Glutamatergic neuron (in vitro differentiated cells): ENCODE measurements at regions not wholly inside any gene's neighbourhood (a gene's known extent, or its start where the extent isn't known, plus 50 kb on each side); places are given as distances from the start of the nearest gene placed in this dataset.

ENCODE experiments used
- DNase-seq: peaks from one replicate; pipeline ENCODE4 v3.0.0; 2022
- H3K27ac Mint-ChIP-seq: one replicate; pipeline ENCODE4 v1.8.0; 2020; ENCODE audit warnings: mild to moderate bottlenecking, mixed read lengths, inconsistent platforms; ENCODE audit not compliant: unreplicated experiment
- H3K27me3 Mint-ChIP-seq: one replicate; pipeline ENCODE4 v1.8.0; 2020; ENCODE audit warnings: mild to moderate bottlenecking, moderate library complexity, mixed read lengths, inconsistent platforms; ENCODE audit not compliant: unreplicated experiment
- H3K36me3 Mint-ChIP-seq: one replicate; pipeline ENCODE4 v1.8.0; 2020; ENCODE audit warnings: mild to moderate bottlenecking, mixed read lengths, inconsistent platforms; ENCODE audit not compliant: unreplicated experiment
- H3K4me1 Mint-ChIP-seq: one replicate; pipeline ENCODE4 v1.8.0; 2020; ENCODE audit warnings: mild to moderate bottlenecking, low read depth, mixed read lengths, inconsistent platforms; ENCODE audit not compliant: unreplicated experiment
- H3K4me3 Mint-ChIP-seq: one replicate; pipeline ENCODE4 v1.8.0; 2020; ENCODE audit warnings: mild to moderate bottlenecking, mixed read lengths, inconsistent platforms; ENCODE audit not compliant: unreplicated experiment
- H3K9me3 Mint-ChIP-seq: one replicate; pipeline ENCODE4 v1.8.0; 2020; ENCODE audit warnings: mild to moderate bottlenecking, moderate library complexity, mixed read lengths, inconsistent platforms; ENCODE audit not compliant: unreplicated experiment
- TF ChIP-seq, protein P1 (sequence below): fragments of 200-600 bp; sonication (generic); IDR thresholded peaks from one replicate; pipeline ENCODE4 v1.5.0; 2021; ENCODE audit not compliant: partially characterized antibody, unreplicated experiment

DNA sequence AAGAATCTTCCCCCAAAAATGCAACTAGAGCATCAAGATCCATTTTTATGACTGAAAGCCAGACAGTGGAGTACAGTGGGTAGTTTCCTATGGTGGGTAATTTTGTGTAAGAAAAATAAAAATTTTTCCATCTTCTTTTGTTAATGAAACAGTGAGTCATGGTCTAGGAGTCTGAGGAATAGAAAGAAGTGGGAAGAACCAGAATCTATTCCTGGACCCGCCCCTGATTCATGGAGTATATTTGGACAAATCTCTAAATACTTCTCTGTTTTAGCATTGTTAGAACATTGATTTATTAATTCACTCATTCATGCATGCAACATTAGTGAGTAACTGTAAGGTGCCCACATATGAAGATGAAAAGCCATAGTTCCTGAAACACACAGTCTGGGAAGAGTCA lies 304.5 kb upstream of the GPR149 start:
- no peak overlapping the region for H3K4me3 Mint-ChIP-seq

DNA sequence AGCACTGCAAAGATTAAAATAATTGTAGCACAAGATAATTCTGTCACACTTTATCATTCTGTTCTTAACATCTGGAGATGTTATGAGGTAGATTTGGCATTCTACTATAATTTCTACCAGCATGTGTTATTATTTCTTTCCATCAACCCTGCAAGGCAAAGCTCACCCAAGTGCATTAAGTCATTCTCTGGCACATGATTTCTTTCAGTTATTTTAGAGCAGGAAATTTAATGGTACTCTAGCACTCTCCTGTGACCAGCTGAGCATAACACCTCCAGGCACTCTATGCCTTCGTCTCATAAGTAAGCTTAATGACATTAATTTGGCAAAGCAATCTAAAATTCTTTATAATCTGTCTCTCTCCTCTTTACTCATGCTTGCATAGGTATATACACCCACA lies 300.2 kb upstream of the GPR149 start:
- TF ChIP-seq, protein P1, sequence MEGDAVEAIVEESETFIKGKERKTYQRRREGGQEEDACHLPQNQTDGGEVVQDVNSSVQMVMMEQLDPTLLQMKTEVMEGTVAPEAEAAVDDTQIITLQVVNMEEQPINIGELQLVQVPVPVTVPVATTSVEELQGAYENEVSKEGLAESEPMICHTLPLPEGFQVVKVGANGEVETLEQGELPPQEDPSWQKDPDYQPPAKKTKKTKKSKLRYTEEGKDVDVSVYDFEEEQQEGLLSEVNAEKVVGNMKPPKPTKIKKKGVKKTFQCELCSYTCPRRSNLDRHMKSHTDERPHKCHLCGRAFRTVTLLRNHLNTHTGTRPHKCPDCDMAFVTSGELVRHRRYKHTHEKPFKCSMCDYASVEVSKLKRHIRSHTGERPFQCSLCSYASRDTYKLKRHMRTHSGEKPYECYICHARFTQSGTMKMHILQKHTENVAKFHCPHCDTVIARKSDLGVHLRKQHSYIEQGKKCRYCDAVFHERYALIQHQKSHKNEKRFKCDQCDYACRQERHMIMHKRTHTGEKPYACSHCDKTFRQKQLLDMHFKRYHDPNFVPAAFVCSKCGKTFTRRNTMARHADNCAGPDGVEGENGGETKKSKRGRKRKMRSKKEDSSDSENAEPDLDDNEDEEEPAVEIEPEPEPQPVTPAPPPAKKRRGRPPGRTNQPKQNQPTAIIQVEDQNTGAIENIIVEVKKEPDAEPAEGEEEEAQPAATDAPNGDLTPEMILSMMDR, result no peak
- no peak for DNase-seq
- H3K4me3 Mint-ChIP-seq, result no peak overlapping the region
- no peak overlapping the region for H3K27ac Mint-ChIP-seq
- no peaks in the 10 kb centered on the region for H3K4me1 Mint-ChIP-seq
- no peaks in the 10 kb centered on the region for H3K9me3 Mint-ChIP-seq
- no peaks in the 10 kb centered on the region for H3K27me3 Mint-ChIP-seq
- H3K36me3 Mint-ChIP-seq, result no peaks in the 10 kb centered on the region

More for the DNA sequence above, 304.5 kb upstream of the GPR149 start:
- no peaks in the 10 kb centered on the region for H3K4me1 Mint-ChIP-seq
- H3K36me3 Mint-ChIP-seq, result no peaks in the 10 kb centered on the region
- peaks cover under 1% of the 10 kb centered on the region for H3K27me3 Mint-ChIP-seq
- no peak for DNase-seq
- TF ChIP-seq, protein P1, result no peak
- H3K27ac Mint-ChIP-seq, result no peak overlapping the region
- no peaks in the 10 kb centered on the region for H3K9me3 Mint-ChIP-seq

DNA sequence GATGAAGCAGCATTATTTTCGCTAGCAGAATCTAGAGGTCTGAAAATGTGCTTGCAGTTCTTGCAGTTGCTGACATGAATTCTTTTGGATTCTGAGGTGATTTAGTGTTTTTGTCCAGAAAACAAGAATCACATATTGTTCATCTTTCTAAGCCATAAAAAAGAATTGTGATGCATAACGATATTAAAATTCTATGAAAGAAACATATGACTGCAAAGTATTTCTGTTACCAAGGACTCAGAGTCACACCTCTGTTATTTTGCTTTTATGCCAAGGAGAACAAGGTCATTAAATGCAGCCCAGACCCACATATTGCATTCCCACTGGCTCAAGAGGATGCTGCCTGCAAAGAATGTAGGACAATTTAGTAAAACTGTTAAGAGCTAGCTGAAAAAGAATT lies 299.8 kb upstream of the GPR149 start:
- H3K27me3 Mint-ChIP-seq, result no peaks in the 10 kb centered on the region
- H3K9me3 Mint-ChIP-seq, result no peaks in the 10 kb centered on the region
- no peaks in the 10 kb centered on the region for H3K36me3 Mint-ChIP-seq
- H3K4me3 Mint-ChIP-seq, result no peak overlapping the region
- H3K4me1 Mint-ChIP-seq, result no peaks in the 10 kb centered on the region
- TF ChIP-seq, protein P1, result no peak
- no peak for DNase-seq
- H3K27ac Mint-ChIP-seq, result no peak overlapping the region

DNA sequence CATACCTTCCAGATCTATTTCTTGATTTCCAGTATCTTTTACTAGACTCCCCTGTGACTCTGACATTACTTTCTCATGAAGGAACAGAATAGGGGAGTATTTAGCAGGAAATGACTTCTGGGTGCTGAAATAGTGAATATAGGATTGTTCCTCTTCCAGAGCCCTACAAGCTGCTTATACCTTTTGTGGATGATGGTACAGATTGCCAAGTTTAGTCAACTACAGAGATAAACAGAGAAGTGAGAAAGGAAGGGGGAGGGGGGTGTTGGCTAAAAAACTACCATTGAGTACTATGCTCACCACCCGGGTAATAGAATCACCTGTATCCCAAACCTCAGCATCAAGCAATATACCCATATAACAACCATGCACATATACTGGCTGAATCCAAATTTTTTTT lies 298.3 kb upstream of the GPR149 start:
- no peak for DNase-seq
- Mint-ChIP-seq H3K4me3 (no peak overlapping the region), H3K4me1 (no peaks in the 10 kb centered on the region), H3K27me3 (peaks cover 3% of the 10 kb centered on the region), H3K9me3 (no peaks in the 10 kb centered on the region), H3K36me3 (no peaks in the 10 kb centered on the region), H3K27ac (no peak overlapping the region)
- TF ChIP-seq, protein P1, result no peak

DNA sequence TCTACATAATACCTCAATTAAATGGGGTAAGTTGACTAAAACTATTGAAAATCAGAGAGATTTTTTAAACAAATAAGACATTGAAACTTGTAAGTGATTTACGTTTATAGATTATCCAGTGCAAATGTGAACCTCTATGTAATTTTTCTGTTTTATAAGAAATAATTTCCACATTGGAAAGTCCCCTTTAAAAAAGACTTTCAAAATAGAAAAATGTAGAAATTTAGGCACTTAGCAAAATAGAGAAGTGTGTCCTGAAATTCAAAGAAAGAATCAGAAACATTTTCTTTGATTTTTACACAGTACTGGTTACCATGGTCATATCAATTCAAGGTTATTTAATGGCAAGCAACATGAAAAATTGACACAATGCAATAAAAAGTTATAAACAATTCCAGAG lies 290.9 kb upstream of the GPR149 start:
- H3K27ac Mint-ChIP-seq, result no peak overlapping the region
- H3K36me3 Mint-ChIP-seq, result no peaks in the 10 kb centered on the region
- H3K9me3 Mint-ChIP-seq, result no peaks in the 10 kb centered on the region
- no peak overlapping the region for H3K4me3 Mint-ChIP-seq
- TF ChIP-seq, protein P1, result no peak
- peaks cover 3% of the 10 kb centered on the region for H3K27me3 Mint-ChIP-seq
- DNase-seq, result no peak
- no peaks in the 10 kb centered on the region for H3K4me1 Mint-ChIP-seq
